HG03175 (cell line): ENCODE measurements at regions not wholly inside any gene's neighbourhood (a gene's known extent, or its start where the extent isn't known, plus 50 kb on each side); places are given as distances from the start of the nearest gene placed in this dataset.

Source experiments
- ATAC-seq: cut with Tn5 transposase; IDR thresholded peaks from one replicate; pipeline ENCODE4 v1.9.1; 2021; ENCODE audit warnings: mild to moderate bottlenecking, moderate library complexity; ENCODE audit not compliant: unreplicated experiment

- ATAC-seq = no peak
Measured at GRCh38 chr1:63112155-63112900, 210.0 kb upstream of the FOXD3 start.

GRCh38 chr1:63115527-63115926 lies 206.8 kb upstream of the FOXD3 start:
- no peak for ATAC-seq

GRCh38 chr1:63116016-63116415 lies 206.4 kb upstream of the FOXD3 start:
- ATAC-seq = no peak

- ATAC-seq = no peak
Measured at GRCh38 chr1:63119575-63120155, 202.7 kb upstream of the FOXD3 start.

GRCh38 chr1:63122079-63122478 lies 200.3 kb upstream of the FOXD3 start:
- ATAC-seq = peak; percentile 34

- ATAC-seq = peak; percentile 79
Measured at GRCh38 chr1:63124666-63125191, 197.6 kb upstream of the FOXD3 start.

GRCh38 chr1:63126104-63126503 lies 196.3 kb upstream of the FOXD3 start:
- ATAC-seq = no peak

- ATAC-seq = no peak
Measured at GRCh38 chr1:63127376-63127775, 195.0 kb upstream of the FOXD3 start.

- no peak for ATAC-seq
Measured at GRCh38 chr1:63128556-63128955, 193.8 kb upstream of the FOXD3 start.

GRCh38 chr1:63129184-63129583 lies 193.2 kb upstream of the FOXD3 start:
- ATAC-seq = no peak

GRCh38 chr1:63129855-63130254 lies 192.5 kb upstream of the FOXD3 start:
- no peak for ATAC-seq

GRCh38 chr1:63134501-63135173 lies 187.7 kb upstream of the FOXD3 start:
- ATAC-seq = no peak

- ATAC-seq = no peak
Measured at GRCh38 chr1:63135174-63135512, 187.2 kb upstream of the FOXD3 start.

GRCh38 chr1:63135801-63136200 lies 186.6 kb upstream of the FOXD3 start:
- no peak for ATAC-seq

GRCh38 chr1:63142001-63142400 lies 180.4 kb upstream of the FOXD3 start:
- no peak for ATAC-seq

- ATAC-seq = no peak
Measured at GRCh38 chr1:63143482-63143881, 178.9 kb upstream of the FOXD3 start.

GRCh38 chr1:63147783-63148182 lies 174.6 kb upstream of the FOXD3 start:
- no peak for ATAC-seq

- peak; percentile 85 for ATAC-seq
Measured at GRCh38 chr1:63148825-63149645, 173.3 kb upstream of the FOXD3 start.

- no peak for ATAC-seq
Measured at GRCh38 chr1:63152572-63152971, 169.8 kb upstream of the FOXD3 start.

- no peak for ATAC-seq
Measured at GRCh38 chr1:63155437-63155836, 166.9 kb upstream of the FOXD3 start.

GRCh38 chr1:63157085-63157484 lies 165.3 kb upstream of the FOXD3 start:
- no peak for ATAC-seq
